ENCODE measurements at regions not wholly inside any gene's neighbourhood (a gene's known extent, or its start where the extent isn't known, plus 50 kb on each side); places are given as distances from the start of the nearest gene placed in this dataset.

DNA sequence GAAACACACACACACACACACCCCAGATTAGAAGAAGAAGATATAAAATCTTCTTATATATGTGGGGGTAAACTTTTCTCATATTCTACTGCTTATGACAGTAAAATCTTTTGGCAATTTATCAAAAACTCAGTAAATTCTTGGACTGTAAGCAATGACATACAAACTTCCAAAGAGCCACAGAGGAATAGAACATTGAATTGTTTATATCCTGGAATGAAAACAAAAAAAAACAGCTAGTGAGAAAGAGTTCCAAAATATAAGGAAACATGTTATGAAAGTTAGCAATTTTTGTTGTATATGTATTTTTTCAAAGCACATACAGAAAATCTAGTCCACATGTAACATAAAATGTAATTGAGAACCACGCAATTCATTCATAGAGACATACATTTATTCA lies 764.9 kb downstream of the DSC3 start:
- H3K9me3 Mint-ChIP-seq (ENCODE audit: low read depth) = no peaks in the 10 kb centered on the region
- H3K27ac Mint-ChIP-seq (ENCODE audit: unreplicated experiment) = no peak overlapping the region
- no peak overlapping the region for H3K4me3 Mint-ChIP-seq (ENCODE audit: unreplicated experiment)
- H3K36me3 Mint-ChIP-seq (ENCODE audit: low read depth) = no peaks in the 10 kb centered on the region
- DNase-seq (ENCODE audit: low spot score) = no peak
- TF ChIP-seq, protein P1, sequence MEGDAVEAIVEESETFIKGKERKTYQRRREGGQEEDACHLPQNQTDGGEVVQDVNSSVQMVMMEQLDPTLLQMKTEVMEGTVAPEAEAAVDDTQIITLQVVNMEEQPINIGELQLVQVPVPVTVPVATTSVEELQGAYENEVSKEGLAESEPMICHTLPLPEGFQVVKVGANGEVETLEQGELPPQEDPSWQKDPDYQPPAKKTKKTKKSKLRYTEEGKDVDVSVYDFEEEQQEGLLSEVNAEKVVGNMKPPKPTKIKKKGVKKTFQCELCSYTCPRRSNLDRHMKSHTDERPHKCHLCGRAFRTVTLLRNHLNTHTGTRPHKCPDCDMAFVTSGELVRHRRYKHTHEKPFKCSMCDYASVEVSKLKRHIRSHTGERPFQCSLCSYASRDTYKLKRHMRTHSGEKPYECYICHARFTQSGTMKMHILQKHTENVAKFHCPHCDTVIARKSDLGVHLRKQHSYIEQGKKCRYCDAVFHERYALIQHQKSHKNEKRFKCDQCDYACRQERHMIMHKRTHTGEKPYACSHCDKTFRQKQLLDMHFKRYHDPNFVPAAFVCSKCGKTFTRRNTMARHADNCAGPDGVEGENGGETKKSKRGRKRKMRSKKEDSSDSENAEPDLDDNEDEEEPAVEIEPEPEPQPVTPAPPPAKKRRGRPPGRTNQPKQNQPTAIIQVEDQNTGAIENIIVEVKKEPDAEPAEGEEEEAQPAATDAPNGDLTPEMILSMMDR (IDR thresholded peaks at IDR 0.05) = no peak
- H3K27me3 Mint-ChIP-seq (ENCODE audit: low read depth) = peaks cover 12% of the 10 kb centered on the region
- no peaks in the 10 kb centered on the region for H3K4me1 Mint-ChIP-seq (ENCODE audit: low read depth)

DNA sequence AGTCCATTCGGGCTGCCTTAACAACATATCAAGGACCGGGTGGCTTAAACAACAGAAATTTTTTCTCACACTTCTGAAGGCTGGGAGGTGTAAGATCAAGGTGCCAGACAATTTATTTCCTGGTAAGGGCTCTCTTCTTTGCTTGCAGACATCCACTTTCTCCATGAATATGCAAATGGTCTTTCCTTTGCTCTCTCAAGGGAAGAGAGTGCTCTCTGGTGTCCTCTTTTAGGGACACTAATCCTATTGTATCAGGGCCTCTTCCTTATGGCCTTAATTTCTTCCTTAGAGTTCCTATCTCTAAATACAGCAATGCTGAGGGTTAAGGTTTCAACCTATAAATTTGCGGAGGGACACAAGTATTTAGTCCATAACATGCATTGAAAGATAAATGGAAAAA lies 770.8 kb downstream of the DSC3 start:
- Mint-ChIP-seq H3K4me1 (ENCODE audit: low read depth) (no peaks in the 10 kb centered on the region), H3K4me3 (ENCODE audit: unreplicated experiment) (no peak overlapping the region), H3K9me3 (ENCODE audit: low read depth) (no peaks in the 10 kb centered on the region), H3K27me3 (ENCODE audit: low read depth) (peaks cover 18% of the 10 kb centered on the region), H3K36me3 (ENCODE audit: low read depth) (no peaks in the 10 kb centered on the region), H3K27ac (ENCODE audit: unreplicated experiment) (no peak overlapping the region)
- TF ChIP-seq, protein P1 (IDR thresholded peaks at IDR 0.05) = peak; percentile 26
- no peak for DNase-seq (ENCODE audit: low spot score)

DNA sequence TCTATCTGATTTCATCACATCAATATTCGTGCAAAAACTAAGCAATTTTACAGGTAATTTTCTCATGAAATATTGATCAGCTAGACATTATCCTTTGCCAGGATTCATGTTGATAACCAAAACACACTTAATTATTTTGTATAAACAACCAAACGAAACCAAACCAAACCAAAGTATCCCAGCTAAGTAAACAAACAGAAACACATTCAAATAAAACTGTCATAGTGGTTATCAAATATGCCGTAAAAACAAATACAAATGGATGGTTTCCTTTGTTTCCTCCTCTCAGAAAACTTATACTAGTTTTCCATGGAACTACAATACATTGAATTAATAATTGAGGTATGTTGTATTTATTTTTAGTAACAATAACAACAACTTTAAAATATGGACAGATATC lies 777.4 kb downstream of the DSC3 start:
- no peaks in the 10 kb centered on the region for H3K36me3 Mint-ChIP-seq (ENCODE audit: low read depth)
- no peak overlapping the region for H3K4me3 Mint-ChIP-seq (ENCODE audit: unreplicated experiment)
- no peaks in the 10 kb centered on the region for H3K4me1 Mint-ChIP-seq (ENCODE audit: low read depth)
- H3K27me3 Mint-ChIP-seq (ENCODE audit: low read depth) = peaks cover 18% of the 10 kb centered on the region
- TF ChIP-seq, protein P1 (IDR thresholded peaks at IDR 0.05) = no peak
- no peaks in the 10 kb centered on the region for H3K9me3 Mint-ChIP-seq (ENCODE audit: low read depth)
- no peak for DNase-seq (ENCODE audit: low spot score)
- no peak overlapping the region for H3K27ac Mint-ChIP-seq (ENCODE audit: unreplicated experiment)

DNA sequence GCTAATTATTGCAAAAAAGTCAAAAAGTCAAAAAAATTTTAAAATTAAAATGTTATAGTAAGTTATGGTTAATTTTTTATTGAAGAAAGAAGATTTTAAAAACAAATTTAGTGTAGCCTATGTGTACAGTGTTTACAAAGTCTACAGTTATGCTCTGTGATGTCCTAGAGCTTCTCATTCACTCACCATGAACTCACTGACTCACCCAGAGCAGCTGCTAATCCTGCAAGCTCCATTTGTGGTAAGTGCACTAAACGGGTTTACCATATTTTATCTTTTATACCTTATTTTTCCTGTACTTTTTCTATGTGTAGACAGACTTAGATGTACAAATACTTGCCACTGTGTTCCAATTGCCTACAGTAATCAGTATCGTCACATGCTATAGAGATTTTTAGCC lies 788.2 kb downstream of the DSC3 start:
- Mint-ChIP-seq H3K4me3 (ENCODE audit: unreplicated experiment) (no peak overlapping the region), H3K27me3 (ENCODE audit: low read depth) (peaks cover 11% of the 10 kb centered on the region), H3K27ac (ENCODE audit: unreplicated experiment) (no peak overlapping the region), H3K9me3 (ENCODE audit: low read depth) (no peaks in the 10 kb centered on the region), H3K4me1 (ENCODE audit: low read depth) (no peaks in the 10 kb centered on the region), H3K36me3 (ENCODE audit: low read depth) (no peaks in the 10 kb centered on the region)
- TF ChIP-seq, protein P1 (IDR thresholded peaks at IDR 0.05) = no peak
- no peak for DNase-seq (ENCODE audit: low spot score)

GRCh38 chr18:30248056-30248455 lies 794.5 kb downstream of the DSC3 start:
- TF ChIP-seq, protein P1 (IDR thresholded peaks at IDR 0.05) = no peak
- H3K27ac Mint-ChIP-seq (ENCODE audit: unreplicated experiment) = no peak overlapping the region
- no peak overlapping the region for H3K4me3 Mint-ChIP-seq (ENCODE audit: unreplicated experiment)
- H3K9me3 Mint-ChIP-seq (ENCODE audit: low read depth) = peaks cover 3% of the 10 kb centered on the region
- H3K36me3 Mint-ChIP-seq (ENCODE audit: low read depth) = no peaks in the 10 kb centered on the region
- peaks cover 4% of the 10 kb centered on the region for H3K27me3 Mint-ChIP-seq (ENCODE audit: low read depth)
- no peak for DNase-seq (ENCODE audit: low spot score)
- peaks cover 6% of the 10 kb centered on the region for H3K4me1 Mint-ChIP-seq (ENCODE audit: low read depth)
